ENCODE measurements at regions not wholly inside any gene's neighbourhood (a gene's known extent, or its start where the extent isn't known, plus 50 kb on each side); places are given as distances from the start of the nearest gene placed in this dataset.

GRCh38 chr4:41815473-41815872, 66.9 kb upstream of the PHOX2B start:
- ChIA-PET POLR2A (no interaction called here), CTCF (no interaction called here), RAD21 (ENCODE audit: low non-redundant PET in 1 of 2, low total read pairs in 2 of 2, uncharacterized antibody in 2 of 2, unreplicated experiment in 2 of 2) (no interaction called here)
- H3K9ac ChIP-seq (ENCODE audit: low read length), result no peak overlapping the region
- H3K4me3 ChIP-seq (replicated peaks in 1 of 2; ENCODE audit: low read depth in 1 of 2, low read length in 2 of 2), result no peak overlapping the region
- ATAC-seq, result no peak
- no peaks in the 10 kb centered on the region for H4K20me1 ChIP-seq (ENCODE audit: insufficient read depth)
- H3K79me2 ChIP-seq (ENCODE audit: insufficient read depth, low read length), result no peaks in the 10 kb centered on the region
- no peaks in the 10 kb centered on the region for H3K9me2 ChIP-seq (ENCODE audit: insufficient read depth)
- H3K4me2 ChIP-seq (ENCODE audit: low read length), result no peak overlapping the region
- no peak overlapping the region for H2AFZ ChIP-seq (ENCODE audit: low read depth, low read length, poor library complexity, severe bottlenecking)
- BruUV-seq (replicated peaks), result no TSS peak
- H3K9me3 ChIP-seq (ENCODE audit: control insufficient read depth in 1 of 2, insufficient read depth in 1 of 2, low read depth in 1 of 2, low read length in 2 of 2), result no peaks in the 10 kb centered on the region
- intact Hi-C loops (cut with micrococcal nuclease), result no loop called here
- H3K27me3 ChIP-seq (ENCODE audit: insufficient read depth, low read length), result peaks cover 38% of the 10 kb centered on the region
- TF ChIP-seq POLR2A (IDR thresholded peaks at IDR 0.05; ENCODE audit: borderline replicate concordance, extremely low read depth, insufficient read depth, insufficient read length) (no peak), MAX (IDR thresholded peaks at IDR 0.05) (no peak), EZH2phosphoT487 (IDR thresholded peaks at IDR 0.05; ENCODE audit: borderline replicate concordance) (no peak), ZFX (IDR thresholded peaks at IDR 0.05) (no peak), CEBPB (IDR thresholded peaks at IDR 0.05; ENCODE audit: low read depth) (no peak), SP1 (IDR thresholded peaks at IDR 0.05; ENCODE audit: low read depth) (no peak), CBX3 (IDR thresholded peaks at IDR 0.05; ENCODE audit: low read depth) (no peak), SRF (IDR thresholded peaks at IDR 0.05; ENCODE audit: low read depth) (no peak), ELF1 (IDR thresholded peaks at IDR 0.05; ENCODE audit: borderline replicate concordance, low read depth) (no peak), EZH2 (IDR thresholded peaks at IDR 0.05) (no peak), POLR2AphosphoS5 (IDR thresholded peaks at IDR 0.05; ENCODE audit: low read depth, low read length) (no peak), SIN3A (IDR thresholded peaks at IDR 0.05; ENCODE audit: low read depth) (no peak)
- TF ChIP-seq, protein P1, sequence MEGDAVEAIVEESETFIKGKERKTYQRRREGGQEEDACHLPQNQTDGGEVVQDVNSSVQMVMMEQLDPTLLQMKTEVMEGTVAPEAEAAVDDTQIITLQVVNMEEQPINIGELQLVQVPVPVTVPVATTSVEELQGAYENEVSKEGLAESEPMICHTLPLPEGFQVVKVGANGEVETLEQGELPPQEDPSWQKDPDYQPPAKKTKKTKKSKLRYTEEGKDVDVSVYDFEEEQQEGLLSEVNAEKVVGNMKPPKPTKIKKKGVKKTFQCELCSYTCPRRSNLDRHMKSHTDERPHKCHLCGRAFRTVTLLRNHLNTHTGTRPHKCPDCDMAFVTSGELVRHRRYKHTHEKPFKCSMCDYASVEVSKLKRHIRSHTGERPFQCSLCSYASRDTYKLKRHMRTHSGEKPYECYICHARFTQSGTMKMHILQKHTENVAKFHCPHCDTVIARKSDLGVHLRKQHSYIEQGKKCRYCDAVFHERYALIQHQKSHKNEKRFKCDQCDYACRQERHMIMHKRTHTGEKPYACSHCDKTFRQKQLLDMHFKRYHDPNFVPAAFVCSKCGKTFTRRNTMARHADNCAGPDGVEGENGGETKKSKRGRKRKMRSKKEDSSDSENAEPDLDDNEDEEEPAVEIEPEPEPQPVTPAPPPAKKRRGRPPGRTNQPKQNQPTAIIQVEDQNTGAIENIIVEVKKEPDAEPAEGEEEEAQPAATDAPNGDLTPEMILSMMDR (IDR thresholded peaks at IDR 0.05 in 2 of 3, conservative IDR thresholded peaks at IDR 0.05 in 1 of 3; ENCODE audit: borderline replicate concordance in 1 of 3, insufficient read depth in 1 of 3, low read depth in 2 of 3, low read length in 2 of 3), result no peak
- TF ChIP-seq, protein P2, sequence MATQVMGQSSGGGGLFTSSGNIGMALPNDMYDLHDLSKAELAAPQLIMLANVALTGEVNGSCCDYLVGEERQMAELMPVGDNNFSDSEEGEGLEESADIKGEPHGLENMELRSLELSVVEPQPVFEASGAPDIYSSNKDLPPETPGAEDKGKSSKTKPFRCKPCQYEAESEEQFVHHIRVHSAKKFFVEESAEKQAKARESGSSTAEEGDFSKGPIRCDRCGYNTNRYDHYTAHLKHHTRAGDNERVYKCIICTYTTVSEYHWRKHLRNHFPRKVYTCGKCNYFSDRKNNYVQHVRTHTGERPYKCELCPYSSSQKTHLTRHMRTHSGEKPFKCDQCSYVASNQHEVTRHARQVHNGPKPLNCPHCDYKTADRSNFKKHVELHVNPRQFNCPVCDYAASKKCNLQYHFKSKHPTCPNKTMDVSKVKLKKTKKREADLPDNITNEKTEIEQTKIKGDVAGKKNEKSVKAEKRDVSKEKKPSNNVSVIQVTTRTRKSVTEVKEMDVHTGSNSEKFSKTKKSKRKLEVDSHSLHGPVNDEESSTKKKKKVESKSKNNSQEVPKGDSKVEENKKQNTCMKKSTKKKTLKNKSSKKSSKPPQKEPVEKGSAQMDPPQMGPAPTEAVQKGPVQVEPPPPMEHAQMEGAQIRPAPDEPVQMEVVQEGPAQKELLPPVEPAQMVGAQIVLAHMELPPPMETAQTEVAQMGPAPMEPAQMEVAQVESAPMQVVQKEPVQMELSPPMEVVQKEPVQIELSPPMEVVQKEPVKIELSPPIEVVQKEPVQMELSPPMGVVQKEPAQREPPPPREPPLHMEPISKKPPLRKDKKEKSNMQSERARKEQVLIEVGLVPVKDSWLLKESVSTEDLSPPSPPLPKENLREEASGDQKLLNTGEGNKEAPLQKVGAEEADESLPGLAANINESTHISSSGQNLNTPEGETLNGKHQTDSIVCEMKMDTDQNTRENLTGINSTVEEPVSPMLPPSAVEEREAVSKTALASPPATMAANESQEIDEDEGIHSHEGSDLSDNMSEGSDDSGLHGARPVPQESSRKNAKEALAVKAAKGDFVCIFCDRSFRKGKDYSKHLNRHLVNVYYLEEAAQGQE (IDR thresholded peaks at IDR 0.05; ENCODE audit: low read depth), result no peak
- no peaks in the 10 kb centered on the region for H3K4me1 ChIP-seq (ENCODE audit: control insufficient read depth in 1 of 2, insufficient read depth in 2 of 2, low read length in 2 of 2)
- no peak for DNase-seq (ENCODE audit: low read depth, low spot score)
- no peaks in the 10 kb centered on the region for H3K36me3 ChIP-seq (ENCODE audit: control insufficient read depth in 1 of 2, insufficient read depth in 2 of 2, low read length in 2 of 2)
- no peak overlapping the region for H3K27ac ChIP-seq (ENCODE audit: low read depth, low read length)

All from HCT116 (cell line).